8988T (cell line): ENCODE measurements at regions not wholly inside any gene's neighbourhood (a gene's known extent, or its start where the extent isn't known, plus 50 kb on each side); places are given as distances from the start of the nearest gene placed in this dataset.
"Not testable (repeated sequence)": the region's sequence is repeated elsewhere in the genome, so short reads cannot be mapped to it uniquely, and the experiment has no call there.

Source experiments
- DNase-seq: peaks from one replicate; pipeline ENCODE4 v3.0.0; 2011

DNA sequence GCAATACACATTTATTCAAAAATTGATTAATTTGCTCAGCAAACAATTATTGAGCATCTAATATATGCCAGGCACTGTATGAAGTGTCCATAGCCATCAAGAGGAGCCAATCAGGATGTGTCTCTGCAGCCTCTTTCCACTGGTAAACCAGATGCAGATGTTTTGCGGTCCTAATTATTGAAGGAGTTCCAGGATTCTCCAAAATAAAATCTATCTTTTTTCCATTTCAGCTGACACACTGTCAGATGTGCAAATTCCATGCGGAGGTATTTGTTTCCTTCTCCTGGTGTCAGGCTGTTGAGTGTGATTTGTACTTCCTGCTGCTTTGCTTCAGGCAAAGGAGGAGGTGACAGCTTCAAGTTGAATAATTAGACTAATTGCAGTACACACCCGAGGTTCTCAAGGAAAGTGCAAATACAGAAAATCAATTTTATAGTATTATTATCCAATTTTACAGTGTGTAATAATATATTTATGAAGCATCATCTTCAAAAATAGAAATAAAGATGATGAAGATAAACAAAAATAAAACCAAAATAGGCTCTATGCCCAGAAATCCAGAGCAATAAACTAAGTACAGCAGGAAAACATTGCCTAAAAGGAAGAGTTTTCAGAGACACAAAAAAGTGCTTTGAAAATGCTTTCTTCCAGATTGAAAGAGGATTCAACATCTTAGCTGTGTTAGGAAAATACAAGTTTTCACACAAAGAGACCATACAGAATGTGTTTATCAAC is 1352.9 kb upstream of the CHAC2 start:
- DNase-seq = no peak

DNA sequence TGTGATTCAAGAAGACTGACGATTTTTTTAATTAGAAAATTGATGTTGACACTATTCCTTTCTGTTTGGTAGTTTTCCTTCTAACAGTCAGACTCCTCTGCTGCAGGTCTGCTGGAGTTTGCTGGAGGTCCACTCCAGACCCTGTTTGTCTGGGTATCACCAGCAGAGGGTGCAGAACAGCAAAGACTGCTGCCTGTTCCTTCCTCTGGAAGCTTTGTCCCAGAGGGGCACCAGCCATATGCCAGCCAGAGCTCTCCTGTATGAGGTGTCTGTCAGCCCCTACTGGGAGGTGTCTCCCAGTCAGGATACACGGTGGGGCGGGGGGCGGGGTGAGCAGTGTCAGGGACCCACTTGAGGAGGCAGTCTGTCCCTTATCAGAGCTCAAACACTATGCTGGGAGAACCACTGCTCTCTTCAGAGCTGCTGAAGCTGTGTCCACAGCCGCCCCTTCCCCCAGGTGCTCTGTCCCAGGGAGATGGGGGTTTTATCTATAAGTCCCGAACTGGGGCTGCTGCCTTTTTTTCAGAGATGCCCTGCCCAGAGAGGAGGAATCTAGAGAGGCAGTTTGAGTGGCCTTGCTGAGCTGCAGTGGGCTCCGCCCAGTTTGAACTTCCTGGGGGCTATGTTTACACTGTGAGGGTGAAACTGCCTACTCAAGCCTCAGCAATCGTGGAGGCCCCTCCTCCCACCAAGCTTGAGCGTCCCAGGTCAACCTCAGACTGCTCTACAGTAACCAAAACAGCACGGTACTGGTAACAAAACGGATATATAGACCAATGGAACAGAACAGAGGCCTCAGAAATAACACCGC is 1358.1 kb upstream of the CHAC2 start:
- not testable (repeated sequence) for DNase-seq

DNA sequence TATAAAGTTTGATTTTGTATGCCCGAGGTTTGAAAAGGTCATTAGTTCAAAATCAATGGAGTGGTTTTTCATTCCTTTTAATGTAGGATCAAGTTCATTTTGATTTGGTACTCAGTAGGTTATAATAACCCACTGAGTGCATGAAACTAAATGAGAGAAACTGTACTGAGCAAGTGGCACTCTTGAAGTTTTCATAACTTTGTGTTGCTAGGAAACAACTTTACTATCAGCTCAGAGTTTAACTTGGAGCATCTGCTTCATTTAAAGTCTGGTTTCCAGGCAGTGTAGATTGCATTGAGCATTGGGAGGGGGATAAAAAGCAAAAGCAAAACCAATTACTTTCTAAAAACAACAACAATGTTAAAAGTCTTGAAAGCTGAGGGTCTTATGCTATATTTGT is 1361.6 kb upstream of the CHAC2 start:
- DNase-seq = no peak

DNA sequence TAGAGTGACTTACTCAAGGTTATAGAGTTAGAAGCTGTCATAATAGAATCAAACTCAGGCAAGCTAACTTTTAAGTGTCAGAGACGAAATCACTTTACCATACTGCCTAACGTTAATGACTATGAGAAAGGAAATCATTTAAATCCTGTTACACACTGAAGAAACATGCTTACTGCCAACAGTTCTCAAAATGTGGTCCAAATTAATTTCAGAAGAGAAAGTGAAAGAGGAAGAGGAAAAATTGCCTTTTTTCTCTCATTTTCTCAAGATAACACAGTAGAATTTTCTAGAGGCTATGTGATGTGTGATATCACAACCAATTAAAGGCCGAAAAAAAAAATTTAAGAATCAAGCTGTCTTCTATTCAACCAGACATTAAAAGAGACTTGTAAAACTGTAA is 1362.7 kb upstream of the CHAC2 start:
- DNase-seq = no peak

DNA sequence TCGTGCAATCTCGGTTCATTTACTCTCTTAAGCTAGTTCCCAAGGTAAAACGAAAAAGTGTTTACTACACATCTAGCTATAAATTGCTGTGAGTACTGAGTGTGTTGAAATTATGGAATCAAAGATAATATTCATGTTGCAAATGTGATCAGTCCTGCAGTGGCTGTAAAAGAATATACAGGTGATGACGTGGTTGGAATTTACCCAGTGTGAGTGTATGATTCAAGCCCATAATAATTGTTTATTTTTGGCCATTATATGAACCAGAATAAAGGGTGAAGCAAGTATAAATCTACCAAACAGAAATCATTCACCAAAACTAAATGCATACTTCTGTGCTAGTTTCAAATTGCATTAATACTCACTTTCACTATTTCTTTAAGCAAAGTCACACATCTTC is 1363.6 kb upstream of the CHAC2 start:
- DNase-seq = no peak

DNA sequence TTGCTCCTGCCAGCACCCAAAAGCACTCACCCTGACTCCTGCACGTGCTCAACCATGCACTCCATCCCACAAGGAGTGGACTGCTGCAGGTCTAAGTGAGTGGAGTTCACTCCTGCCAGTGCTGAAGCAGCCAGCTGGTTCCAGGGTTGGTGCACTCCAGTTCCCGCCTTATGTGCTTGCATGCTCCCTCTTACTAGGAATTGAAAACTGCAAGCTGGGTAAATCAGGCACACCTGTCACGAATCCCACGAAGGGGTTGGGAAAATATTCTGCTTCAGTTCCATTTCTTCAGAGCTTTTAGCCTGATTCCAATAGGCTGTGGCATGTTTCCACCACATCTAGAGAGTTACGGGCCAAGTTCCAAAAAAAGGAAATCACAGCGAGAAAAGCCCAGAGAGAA is 1365.5 kb upstream of the CHAC2 start:
- no peak for DNase-seq

DNA sequence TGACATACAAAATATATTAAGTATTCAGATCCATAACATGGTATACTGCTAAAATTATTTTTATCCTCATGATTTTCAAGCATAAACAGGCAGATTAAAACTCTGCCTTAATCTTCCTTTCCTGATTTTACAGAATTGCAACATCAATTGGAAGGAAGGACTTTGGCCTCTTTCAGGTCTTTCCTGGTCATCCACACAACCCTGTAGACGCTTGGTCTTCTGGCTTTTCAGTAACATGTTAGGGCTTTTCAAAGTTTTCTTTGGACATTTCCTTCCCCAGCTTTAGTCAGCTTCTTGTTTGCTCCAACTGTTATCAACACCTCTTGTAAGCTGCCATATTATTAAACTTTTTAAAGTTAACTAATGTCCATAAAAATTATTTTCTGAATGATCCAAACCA is 1364.9 kb upstream of the NRXN1 start:
- DNase-seq = no peak

DNA sequence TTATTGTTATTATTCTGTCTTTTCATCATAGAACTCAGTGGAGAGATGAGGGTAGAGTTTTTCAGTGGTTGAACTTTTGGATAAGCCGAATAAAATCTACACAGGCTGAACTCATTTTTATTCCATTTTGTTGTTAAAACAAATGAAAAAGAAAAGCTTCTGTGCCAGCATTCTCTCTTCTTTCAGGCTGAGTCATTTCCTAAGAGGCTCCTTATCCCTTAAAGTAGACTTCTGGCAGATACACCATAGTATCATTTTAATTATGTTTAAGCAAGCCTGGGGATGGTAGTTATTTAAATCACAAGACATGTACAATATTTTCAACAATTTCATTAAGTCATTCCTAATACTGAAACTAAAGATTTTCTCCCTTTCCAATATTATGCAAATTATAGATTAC is 1364.0 kb upstream of the NRXN1 start:
- DNase-seq = no peak

DNA sequence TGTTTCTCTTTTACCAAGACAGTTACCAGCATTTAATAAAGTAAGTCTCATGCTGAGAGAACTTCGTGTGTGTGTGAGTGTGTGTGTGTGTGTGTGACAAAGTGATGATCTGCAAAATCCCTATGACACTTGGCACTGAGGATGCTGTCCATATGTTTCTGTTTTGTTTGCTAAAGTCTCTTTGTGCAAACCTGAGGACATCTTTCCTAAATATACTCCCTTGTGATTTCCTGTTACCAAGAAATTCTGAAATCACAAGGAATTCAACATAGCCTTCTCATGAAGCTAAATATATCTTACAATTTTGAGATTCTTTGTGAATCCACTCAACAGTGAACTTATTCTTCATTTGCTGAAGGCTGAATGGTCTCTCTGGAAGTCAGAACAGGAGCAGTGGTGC is 1359.7 kb upstream of the NRXN1 start:
- no peak for DNase-seq

DNA sequence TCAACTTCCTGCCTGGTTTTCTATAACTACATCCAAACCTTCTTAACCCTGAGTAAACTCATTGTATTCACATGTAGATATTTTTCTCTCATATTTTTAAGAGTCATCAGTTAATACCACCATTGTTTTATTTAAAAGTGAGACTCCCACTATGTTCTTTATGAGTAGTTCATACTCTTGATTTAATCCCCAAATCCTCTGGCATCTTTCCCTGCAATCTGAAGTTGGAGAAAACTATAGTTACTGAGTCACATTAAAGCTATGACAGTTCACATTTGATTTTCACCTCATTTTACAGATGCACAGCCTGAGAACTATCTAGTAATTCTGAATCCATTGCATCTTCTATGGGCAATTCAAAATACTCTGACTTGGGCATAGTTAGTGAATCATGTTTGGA is 1358.7 kb upstream of the NRXN1 start:
- DNase-seq = no peak

DNA sequence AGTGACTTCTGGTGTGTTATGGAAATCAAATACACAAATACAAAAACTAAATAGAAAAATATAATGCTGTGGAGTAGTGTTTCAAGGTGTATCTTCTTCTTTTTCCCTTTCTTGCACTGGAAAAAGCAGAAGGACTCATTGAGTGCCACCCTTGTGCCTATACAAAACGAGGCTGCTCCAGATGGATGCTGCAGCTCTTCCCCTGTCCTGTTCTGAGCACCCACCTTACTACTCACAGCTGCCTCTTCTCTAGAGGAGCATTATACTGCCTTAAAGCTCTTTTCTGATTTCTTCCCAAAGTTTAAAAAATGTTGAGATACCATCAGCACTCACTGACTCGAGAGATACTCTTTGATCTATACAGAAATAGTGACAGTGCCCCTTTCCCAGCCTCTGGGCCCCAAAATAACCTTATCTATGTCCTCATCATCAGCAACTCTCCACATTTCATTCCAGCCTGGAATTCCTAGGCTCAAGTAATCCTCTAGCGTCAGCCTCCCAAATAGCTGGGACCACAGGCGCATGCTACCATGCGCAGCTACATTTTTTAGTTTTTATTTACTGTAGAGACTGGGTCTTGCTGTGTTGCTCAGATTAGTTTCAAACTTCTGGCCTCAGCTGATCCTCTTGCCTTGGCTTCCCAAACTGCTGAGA is 1356.1 kb upstream of the NRXN1 start:
- no peak for DNase-seq

DNA sequence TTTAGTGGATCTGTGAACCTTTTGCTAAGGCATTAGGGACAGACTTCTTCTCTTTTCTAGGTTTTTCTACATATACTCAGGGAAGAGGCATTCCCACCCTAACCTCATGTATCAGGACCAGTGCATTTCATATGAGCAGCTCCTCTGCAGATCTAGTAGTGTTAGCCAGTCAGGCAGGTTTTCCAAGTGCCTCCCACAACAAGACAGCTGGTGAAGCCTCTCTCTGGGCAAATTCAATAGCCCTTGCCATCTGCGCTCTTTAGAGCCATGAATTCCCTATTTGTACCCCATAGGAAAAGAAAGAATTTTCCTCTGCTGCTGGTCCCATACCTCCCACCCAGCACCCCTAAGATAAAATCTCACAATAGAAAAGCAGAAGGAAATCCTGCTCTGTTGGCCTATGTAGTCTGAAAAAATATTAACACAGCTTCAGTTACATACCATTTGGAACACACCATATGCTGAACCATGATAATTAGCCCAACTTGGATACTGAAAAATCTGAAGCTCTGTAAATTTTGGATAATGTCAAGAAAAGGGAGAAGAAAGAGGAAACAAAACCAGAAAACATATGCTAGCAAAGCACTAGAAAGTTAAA is 1354.6 kb upstream of the NRXN1 start:
- DNase-seq = no peak

DNA sequence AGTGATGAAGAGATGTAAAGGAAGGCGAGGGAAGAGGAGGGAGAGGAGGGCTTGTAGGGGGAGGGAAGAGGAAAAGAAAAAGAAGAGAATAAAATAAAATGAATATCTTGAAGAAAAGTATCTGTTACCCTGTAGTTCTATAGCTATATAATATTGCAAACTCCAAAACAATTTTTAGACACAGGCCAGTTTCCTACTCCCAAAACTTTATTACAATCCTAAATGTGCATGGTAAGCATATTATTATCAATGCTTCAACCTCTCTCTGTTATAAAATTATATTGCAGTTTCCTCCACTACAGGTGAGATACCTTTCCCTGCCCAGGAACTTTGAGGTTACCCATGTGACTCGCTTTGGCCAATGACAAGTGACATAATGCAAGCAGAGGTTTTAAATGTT is 1351.6 kb upstream of the NRXN1 start:
- DNase-seq = no peak

DNA sequence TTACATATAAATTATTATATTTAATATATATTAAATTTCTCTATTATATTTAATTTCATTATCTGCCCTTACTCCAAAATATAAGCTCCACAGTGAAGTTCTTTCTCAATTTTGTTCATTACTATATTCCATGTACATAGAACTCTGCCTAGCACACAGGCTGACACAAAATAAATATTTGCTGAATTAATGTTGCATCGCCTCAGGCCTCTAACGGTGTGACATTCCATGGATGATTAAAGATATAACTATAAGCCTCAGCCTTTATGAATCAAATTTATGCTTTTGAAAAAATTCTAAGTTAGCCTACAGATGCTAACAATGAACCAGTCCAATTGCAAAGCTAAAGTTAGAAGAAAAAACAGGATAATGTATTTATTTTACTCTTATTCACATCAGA is 1337.2 kb upstream of the NRXN1 start:
- DNase-seq = no peak

DNA sequence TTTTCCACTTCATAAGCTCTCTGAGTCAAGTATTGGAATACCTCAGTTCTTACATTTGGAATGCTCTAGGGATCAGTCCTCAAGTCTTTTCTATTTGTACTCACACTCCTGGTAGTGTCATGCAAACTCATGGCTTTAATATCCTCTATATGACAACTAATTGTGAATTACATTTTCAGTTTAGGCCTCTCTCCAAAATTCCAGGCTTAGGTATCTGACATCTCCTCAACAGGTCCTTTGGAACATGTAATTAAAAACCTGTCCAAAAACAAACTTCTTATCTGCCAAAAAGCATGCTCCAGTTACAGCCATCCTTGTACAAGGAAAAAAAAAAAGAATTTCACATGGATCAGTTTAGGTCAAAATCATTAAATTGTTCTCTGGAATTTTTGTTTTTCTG is 1336.2 kb upstream of the NRXN1 start:
- no peak for DNase-seq

DNA sequence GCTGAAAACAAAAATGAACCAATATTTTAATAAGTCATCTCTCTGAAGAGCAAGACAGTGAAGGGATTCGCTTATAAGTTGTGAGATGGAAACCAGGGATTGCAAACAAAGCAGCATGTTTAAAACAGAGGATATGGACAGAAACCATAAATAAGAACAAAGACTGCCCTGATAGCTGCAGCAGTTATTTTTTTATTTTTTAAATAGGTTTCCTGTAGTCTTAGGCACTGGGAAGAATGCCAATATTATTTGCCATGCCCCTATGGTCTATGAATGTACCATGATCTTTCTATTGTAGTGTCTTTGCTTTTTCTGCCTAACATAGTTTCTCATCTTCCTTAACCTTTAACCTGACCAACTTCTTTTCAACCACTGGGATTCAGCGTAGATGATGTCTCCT is 1334.0 kb upstream of the NRXN1 start:
- no peak for DNase-seq

DNA sequence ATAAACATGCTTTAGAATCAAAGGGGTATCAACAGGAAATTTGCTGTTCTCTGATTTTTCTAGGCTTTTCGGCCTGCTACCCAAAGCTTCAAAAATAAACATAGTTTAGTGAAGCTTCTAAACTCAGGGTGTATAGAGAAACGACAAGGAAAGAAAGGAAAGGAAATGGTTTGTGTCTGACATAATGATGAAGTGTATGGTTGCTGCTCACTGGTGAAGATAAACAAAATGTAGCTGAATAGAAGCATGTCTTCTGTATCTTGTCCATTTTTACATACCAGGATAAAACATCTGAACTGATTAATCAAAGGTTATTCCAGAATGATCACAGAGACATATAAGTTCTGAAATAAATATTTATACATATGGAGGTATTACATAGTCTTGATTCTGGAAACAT is 1324.6 kb upstream of the NRXN1 start:
- DNase-seq = no peak

DNA sequence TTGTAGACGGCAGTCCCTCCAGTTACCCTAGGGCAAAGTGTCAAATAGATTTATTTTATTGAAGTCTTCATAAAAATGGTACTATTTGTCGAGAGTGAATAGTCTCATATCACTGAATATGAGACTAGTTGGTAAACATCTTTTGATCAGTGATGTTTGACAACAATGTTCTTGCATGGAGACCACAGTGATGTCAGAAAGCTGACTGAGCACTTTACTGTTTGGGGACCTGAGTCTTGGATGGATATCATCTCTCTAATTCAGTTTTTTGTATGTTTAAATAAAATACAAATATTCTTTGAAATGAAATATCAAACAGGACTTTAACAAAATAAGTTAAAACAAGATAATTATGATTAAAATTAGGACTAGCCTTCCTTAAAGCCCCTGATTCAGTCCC is 1315.4 kb upstream of the NRXN1 start:
- no peak for DNase-seq

DNA sequence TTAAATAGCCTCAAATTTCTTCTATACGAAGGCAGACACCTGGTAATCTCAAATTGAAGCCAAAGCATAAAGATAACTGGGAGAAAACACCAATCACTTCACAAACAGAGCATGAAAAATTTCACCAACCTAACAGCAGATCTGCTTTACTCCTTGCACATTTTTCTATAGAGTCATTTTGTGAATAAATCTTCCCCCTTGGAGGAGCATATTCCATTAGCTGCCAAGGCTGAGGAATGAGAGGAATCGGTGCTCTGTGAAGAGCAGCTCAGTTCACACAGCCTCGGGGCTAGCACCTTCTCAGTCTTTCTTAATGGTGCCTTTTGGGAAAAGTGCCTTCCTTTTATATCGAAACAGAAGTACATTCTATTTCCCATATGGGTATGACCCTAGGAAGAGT is 1313.7 kb upstream of the NRXN1 start:
- no peak for DNase-seq

DNA sequence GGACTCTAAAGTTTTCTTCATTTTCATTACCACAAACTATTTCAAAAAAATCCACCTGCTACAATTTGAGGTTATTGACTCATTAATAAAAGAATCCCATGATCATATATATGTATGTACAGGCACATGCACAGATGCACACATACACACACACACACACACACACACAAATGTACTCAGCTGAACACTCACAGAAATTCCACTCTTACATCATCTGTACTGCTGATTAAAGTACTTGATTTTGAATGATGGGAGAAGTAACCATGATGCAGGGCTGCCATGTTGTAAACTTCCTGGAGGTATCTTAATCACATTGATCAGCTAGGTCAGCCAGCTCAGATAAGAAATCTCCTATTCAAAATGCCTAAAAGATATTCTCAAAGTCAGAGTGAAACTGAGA is 1313.2 kb upstream of the NRXN1 start:
- DNase-seq = no peak

DNA sequence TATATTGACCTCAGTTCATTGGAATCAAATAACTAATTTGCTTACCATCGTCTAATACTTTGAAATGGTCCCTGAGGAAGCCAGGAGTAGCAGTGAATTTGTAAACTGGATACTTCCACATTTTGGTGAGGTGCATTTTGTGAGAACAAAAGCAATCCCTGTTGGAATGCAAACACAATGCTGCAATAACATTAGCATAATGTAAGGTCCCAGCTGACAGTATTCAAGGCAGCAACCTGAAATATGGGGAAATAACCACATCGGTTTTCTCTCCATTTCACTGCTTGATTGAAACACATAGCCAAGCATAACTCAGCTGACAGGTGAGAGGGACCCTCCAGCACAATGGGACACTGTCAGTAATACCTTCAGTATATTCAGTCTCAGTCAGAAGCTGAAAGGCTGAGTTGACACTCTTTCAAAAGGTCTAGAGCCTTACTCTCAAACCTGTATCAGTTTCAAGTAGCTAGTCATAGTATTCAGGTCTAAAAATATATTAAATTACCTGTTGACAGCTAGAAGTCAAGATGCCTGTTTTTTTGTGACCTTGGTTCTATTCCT is 1311.9 kb upstream of the NRXN1 start:
- DNase-seq = no peak

DNA sequence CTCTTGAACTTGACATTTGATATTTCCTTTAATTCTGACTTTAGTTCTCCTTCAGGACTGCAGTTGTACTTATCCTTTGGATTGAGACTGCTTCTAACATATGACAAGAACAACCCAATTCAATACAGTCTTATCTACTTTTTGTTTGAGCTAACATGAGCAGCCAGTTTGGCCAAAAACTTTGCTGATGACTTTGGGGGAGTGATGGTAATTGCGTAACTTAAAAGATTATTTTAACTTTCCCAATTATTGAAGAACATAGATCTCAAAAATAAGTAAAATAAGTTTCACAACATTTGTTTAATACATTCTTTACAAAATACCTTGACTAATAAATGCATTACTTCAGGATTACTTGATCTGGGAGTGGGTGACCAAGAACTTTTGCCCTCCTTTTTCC is 1311.1 kb upstream of the NRXN1 start:
- DNase-seq = no peak

DNA sequence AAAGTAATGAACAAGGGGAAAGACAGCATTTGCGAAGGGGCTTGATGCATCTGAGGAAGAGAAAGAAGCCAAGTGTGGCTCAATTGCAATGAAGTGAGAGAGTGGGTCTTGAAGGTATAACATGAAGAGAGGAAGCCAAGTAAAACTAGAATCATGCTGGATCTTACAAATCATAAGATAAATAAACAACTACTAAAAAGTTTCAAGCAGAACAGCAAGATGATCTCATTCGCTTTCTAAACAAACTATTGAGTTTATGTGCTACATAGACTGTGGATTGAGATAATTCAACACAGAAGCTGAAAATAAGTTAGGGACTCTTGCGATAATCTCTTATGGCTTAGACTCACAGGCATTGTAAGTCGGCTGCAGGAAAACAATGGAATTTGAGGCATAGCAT is 1310.5 kb upstream of the NRXN1 start:
- no peak for DNase-seq

DNA sequence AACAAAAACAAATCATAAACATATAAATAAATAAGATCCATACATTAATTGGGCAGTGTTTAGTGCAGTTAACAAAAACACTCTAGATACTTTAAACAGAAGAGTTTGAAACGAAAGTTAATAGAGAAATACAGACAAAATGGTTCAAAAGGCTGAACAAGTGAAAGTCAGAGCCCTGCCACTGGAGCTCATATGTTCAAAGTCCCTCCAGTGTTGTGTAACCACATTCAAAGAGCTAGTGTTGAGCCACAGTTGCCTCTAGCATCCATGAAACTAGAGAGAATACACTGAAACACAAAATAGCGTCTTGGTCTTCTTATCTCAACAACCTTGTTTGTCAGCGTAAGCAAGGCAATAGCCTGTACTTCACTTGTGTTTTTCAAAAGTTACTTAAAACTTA is 1309.8 kb upstream of the NRXN1 start:
- DNase-seq = no peak
